ENCODE measurements at regions not wholly inside any gene's neighbourhood (a gene's known extent, or its start where the extent isn't known, plus 50 kb on each side); places are given as distances from the start of the nearest gene placed in this dataset.

DNA sequence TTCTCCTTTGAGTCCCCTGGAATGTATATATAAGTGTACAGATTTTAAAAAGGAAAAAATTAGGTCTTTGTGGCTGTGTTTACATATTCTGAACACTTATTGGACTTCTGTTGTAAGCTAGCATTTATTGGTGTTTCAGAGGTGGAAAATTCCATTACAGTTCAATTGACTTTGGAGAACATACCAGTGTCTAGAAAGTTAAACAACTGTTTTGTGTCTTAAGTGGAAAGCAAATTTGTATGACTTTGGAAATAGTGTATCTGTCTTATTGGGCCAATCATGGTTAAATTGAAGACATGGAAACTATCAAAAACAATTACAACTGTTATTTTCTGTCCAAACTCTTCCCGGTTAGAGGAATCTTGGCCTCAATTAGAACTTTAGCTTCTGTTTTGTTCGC is 265.0 kb upstream of the C2CD4B start:
- H3K27me3 Mint-ChIP-seq (ENCODE audit: low read depth) = peaks cover 2% of the 10 kb centered on the region
- no peaks in the 10 kb centered on the region for H3K36me3 Mint-ChIP-seq (ENCODE audit: low read depth)
- no peak overlapping the region for H3K4me3 Mint-ChIP-seq
- no peak for DNase-seq (ENCODE audit: low spot score)
- H3K4me1 Mint-ChIP-seq (ENCODE audit: low read depth) = no peaks in the 10 kb centered on the region
- H3K9me3 Mint-ChIP-seq = no peaks in the 10 kb centered on the region
- H3K27ac Mint-ChIP-seq = no peak overlapping the region

DNA sequence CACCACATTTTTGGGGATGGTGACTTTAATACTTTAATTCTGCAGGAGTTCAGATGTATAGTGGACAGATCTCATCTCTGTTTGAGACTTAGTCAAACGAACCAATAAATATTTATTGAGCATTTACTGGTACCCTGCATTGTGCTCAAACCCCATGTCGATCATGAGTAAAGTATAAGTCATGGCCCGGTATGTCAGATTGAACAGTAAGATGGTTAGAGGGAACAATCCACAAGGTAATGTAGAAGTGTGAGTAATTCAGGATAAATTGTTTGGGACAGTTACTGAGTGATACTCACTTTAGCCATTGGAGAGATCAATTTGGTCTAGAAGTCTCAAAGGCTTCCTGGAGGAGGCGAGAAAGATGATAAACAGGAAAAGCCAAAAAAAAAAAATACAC is 265.5 kb upstream of the C2CD4B start:
- Mint-ChIP-seq H3K4me1 (ENCODE audit: low read depth) (no peaks in the 10 kb centered on the region), H3K27me3 (ENCODE audit: low read depth) (peaks cover 2% of the 10 kb centered on the region), H3K4me3 (no peak overlapping the region), H3K9me3 (no peaks in the 10 kb centered on the region), H3K27ac (no peak overlapping the region), H3K36me3 (ENCODE audit: low read depth) (no peaks in the 10 kb centered on the region)
- DNase-seq (ENCODE audit: low spot score) = no peak

DNA sequence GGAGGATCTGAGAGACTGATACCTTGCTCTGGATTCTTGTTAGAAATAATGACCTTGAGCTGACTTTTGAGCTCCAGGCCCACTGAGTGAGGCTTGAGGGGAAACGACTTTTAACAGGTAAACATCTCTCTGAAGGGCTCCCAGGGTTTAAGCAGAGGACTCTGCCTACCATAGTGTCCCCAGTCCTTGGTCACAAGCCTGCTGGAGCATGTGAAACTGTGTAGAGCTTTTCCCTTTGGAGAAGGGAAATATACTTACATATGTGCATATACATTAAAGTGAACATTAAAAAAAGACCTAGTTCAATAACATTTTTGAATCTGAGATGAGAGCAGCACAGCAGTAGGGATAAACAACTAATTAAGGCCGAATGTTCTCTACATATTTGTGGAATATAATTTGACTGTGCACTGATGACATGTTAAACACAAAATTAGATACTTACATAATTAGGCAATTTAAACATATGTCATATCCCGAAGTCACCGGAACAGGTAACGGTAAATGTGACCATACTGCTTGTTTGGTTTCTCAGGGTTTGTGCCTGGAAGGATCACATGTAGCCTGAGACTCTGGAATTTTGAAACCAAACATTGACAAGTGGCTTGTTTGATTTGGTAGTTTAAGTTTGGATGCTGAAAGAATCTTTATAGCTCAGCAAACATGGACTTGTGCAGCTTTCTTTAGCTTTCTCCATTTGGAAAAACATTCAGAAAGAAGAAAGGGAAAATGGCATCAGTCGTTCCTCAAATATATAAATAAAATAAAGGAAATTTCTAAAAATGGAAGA is 266.1 kb upstream of the C2CD4B start:
- Mint-ChIP-seq H3K27me3 (ENCODE audit: low read depth) (peaks cover 2% of the 10 kb centered on the region), H3K9me3 (no peaks in the 10 kb centered on the region), H3K4me1 (ENCODE audit: low read depth) (no peaks in the 10 kb centered on the region), H3K27ac (no peak overlapping the region), H3K4me3 (no peak overlapping the region), H3K36me3 (ENCODE audit: low read depth) (no peaks in the 10 kb centered on the region)
- DNase-seq (ENCODE audit: low spot score) = no peak

DNA sequence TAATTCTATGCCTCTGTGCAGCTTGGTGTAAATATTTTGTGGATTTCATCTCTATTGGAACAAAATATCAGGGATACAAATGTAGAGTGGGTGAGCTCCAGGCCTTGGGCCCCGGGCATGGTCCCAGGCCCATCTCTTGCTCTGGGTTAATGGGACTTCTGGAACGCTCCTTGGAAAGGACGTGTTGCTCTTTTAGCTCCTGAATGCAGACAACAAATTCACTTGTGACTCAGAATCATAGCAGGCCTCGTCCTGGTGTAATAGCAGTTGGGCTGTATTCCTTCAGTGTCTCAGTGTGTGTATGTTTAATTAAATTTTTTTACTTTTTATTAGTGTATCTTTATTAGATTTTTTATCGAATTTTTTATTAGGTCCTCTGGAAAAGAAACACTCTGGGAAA is 266.7 kb upstream of the C2CD4B start:
- no peak for DNase-seq (ENCODE audit: low spot score)

DNA sequence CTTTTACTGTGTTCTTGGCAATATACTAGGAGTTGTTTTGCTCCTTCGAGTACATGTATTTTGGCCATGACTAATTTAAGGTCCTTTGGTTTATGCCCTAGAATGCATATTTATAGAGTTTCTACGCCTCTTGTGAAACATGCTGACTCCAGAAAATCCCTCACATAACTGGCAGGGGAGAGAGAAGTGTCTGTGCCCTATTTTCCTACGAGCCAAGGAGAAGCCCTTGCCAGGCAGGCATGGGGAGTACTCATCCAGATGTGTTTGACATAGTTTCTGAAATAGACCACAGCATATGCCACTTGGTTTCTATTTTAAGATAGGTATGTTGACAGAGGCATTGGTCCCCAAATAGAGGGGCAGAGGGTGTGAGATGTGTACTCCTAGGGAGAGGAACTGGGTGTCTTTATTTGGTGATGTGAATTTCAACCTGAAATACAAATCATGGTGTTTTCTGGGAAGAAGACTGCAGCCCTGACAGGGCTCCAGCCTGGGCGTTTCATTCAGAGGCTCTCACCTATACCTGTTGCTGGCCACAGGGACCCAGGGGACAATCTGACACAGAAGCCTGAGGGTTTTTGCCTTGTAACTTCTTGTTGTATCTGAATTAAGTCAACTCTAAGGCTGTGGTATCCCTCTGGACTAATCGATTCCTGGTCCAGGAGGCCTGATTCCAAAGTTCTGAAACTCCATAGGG is 267.8 kb upstream of the C2CD4B start:
- H3K27ac Mint-ChIP-seq = no peak overlapping the region
- DNase-seq (ENCODE audit: low spot score) = no peak
- peaks cover 2% of the 10 kb centered on the region for H3K27me3 Mint-ChIP-seq (ENCODE audit: low read depth)
- H3K4me3 Mint-ChIP-seq = no peak overlapping the region
- H3K9me3 Mint-ChIP-seq = no peaks in the 10 kb centered on the region
- H3K36me3 Mint-ChIP-seq (ENCODE audit: low read depth) = no peaks in the 10 kb centered on the region
- H3K4me1 Mint-ChIP-seq (ENCODE audit: low read depth) = no peaks in the 10 kb centered on the region

More for the DNA sequence above, 266.7 kb upstream of the C2CD4B start:
- no peaks in the 10 kb centered on the region for H3K4me1 Mint-ChIP-seq (ENCODE audit: low read depth)
- H3K27ac Mint-ChIP-seq = no peak overlapping the region
- no peaks in the 10 kb centered on the region for H3K36me3 Mint-ChIP-seq (ENCODE audit: low read depth)
- peaks cover 2% of the 10 kb centered on the region for H3K27me3 Mint-ChIP-seq (ENCODE audit: low read depth)
- no peaks in the 10 kb centered on the region for H3K9me3 Mint-ChIP-seq
- no peak overlapping the region for H3K4me3 Mint-ChIP-seq

DNA sequence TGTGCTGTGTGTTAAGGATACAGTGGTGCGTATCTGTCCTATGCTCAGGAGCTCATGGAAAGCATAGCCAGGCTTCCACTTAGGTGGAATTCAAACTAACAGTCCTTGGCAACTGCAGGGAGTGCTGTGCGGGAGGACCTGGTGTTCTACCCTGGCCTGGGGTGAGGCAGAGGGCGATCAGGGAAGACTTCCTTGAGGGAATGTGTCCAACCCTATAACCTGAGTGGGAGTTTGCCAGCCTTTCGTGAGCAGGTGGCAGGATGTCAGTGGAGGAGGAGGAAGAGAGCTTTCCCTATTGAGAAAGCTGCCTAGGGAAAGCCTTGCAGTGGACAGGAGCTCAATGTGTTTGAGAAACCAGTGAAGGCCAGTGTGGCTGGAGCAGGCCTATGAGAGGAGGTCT is 271.1 kb upstream of the C2CD4B start:
- no peaks in the 10 kb centered on the region for H3K27me3 Mint-ChIP-seq (ENCODE audit: low read depth)
- H3K9me3 Mint-ChIP-seq = no peaks in the 10 kb centered on the region
- no peak for DNase-seq (ENCODE audit: low spot score)
- H3K36me3 Mint-ChIP-seq (ENCODE audit: low read depth) = no peaks in the 10 kb centered on the region
- H3K4me3 Mint-ChIP-seq = no peak overlapping the region
- no peak overlapping the region for H3K27ac Mint-ChIP-seq
- H3K4me1 Mint-ChIP-seq (ENCODE audit: low read depth) = no peaks in the 10 kb centered on the region

DNA sequence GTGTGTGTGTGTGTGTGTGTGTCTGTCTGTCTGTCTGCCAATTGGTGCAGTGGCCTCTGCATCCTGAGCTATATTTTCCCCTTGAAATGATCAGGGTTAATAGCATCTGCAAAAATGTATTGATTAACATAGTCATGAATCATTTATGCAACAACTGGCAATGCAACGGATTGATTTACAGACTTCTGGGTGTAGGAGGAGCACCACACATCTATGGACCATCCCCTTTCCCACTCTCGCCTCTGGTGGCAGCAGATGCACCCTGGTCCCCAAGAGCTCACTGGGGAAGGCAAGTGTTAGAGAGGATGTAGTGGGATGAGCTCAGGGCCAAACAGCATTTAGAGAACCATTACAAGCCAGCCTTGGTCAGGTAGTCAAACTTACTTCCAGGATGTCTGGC is 272.7 kb upstream of the C2CD4B start:
- Mint-ChIP-seq H3K27me3 (ENCODE audit: low read depth) (no peaks in the 10 kb centered on the region), H3K9me3 (no peaks in the 10 kb centered on the region), H3K4me3 (no peak overlapping the region), H3K27ac (no peak overlapping the region), H3K36me3 (ENCODE audit: low read depth) (no peaks in the 10 kb centered on the region), H3K4me1 (ENCODE audit: low read depth) (no peaks in the 10 kb centered on the region)
- DNase-seq (ENCODE audit: low spot score) = no peak

DNA sequence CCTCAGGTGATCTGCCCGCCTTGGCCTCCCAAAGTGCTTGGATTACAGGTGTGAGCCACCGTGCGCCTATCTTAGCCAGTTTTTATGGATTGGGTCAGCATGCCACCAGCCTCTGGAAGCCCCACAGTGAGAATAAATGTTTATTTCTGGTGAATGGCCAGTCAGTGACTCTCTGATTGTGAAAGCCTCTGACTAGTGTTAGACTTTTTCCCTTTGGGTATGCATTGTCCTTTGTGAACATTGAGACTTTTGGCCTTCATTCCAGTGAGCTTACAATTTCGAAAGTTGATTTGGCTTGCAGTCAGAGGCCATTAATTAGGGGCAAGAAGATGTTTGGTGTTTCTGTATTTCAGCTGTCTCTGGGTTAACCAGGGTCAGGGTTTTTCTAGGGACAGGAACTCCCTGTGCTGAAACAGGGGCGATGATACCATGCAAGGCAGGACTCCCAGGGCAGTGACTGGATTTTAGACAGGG is 274.5 kb upstream of the C2CD4B start:
- Mint-ChIP-seq H3K9me3 (no peaks in the 10 kb centered on the region), H3K4me1 (ENCODE audit: low read depth) (no peaks in the 10 kb centered on the region), H3K36me3 (ENCODE audit: low read depth) (no peaks in the 10 kb centered on the region), H3K4me3 (no peak overlapping the region), H3K27ac (no peak overlapping the region), H3K27me3 (ENCODE audit: low read depth) (no peaks in the 10 kb centered on the region)
- DNase-seq (ENCODE audit: low spot score) = no peak

DNA sequence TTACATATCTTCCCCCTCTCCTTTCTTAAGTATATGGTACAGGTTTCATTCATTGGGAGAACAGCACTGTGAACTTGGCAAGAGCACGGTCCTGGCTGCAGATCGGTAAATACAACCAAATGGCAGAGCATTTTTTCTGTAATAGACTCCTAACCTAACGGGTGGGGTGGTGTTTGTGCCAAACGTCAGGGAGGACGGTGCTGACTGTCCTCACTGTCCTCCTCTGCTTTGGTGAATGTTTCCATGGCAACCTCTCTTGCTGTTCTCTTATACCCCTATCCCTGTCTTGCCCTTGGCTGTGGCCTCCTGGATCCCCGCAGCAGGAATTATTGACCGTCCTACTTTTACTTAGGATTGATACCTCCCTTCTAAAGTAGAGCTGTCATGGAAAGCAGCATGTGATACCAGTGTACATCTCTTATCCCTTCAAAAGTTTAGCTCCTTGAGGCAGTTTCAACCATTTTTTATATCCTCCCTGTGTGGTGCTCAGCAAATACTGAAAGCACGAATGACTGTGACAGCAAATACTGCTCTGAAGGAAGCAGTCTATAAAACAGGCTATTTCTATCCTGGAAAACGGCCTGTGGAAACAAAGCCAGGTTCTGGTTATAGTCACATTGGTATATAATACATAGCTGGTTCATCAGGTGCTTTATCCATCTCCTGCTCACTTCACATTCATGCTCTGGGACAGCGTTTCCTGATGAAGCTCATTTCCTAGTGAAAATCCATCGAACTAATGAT is 275.4 kb upstream of the C2CD4B start:
- Mint-ChIP-seq H3K4me3 (no peak overlapping the region), H3K27ac (no peak overlapping the region), H3K9me3 (no peaks in the 10 kb centered on the region), H3K36me3 (ENCODE audit: low read depth) (no peaks in the 10 kb centered on the region), H3K4me1 (ENCODE audit: low read depth) (no peaks in the 10 kb centered on the region), H3K27me3 (ENCODE audit: low read depth) (no peaks in the 10 kb centered on the region)
- no peak for DNase-seq (ENCODE audit: low spot score)

DNA sequence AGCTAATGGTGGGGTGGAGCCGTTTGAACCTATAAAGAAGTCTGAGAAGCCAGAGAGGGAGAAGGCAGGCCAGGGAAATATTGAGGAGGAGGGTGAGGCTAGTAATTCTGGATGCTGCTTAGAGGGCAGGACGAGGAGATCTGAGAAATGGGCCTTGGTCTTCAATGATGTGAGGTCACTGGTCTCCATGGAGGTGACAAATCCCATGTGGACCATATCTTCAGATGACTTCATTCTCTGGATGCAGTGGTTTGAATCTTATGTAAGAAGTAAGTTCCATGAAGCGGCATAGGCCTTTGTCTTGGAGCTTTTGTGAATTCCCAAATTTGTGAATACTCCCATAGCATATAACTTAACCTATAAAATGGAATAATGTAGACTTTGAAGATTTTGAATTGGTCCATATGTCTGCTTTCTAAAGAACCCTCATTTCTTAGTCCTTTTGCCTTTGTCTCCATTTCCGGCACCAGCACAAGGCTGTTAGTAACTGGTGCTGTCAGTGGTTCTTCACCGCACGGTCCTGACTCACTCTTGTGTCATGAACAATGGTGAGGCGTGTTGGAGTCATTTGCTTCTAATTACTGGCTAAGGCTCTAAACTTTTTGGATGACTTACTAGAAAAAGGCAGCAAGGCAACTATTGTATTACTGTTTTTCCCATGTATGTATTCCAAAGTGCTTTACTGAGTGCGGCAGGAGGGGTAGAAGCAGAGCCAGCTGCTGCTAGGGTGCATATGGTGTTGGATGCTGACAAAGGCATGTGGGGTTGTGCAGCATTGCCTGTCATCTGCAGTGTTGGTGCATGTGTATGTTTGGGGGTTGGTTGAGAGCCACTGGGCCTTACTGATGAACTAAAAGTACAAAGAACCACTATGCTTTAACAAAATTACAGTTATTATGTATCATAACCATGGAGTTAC is 279.3 kb upstream of the C2CD4B start:
- Mint-ChIP-seq H3K4me3 (no peak overlapping the region), H3K27me3 (ENCODE audit: low read depth) (no peaks in the 10 kb centered on the region), H3K36me3 (ENCODE audit: low read depth) (no peaks in the 10 kb centered on the region), H3K27ac (no peak overlapping the region), H3K4me1 (ENCODE audit: low read depth) (no peaks in the 10 kb centered on the region), H3K9me3 (no peaks in the 10 kb centered on the region)
- DNase-seq (ENCODE audit: low spot score) = no peak

DNA sequence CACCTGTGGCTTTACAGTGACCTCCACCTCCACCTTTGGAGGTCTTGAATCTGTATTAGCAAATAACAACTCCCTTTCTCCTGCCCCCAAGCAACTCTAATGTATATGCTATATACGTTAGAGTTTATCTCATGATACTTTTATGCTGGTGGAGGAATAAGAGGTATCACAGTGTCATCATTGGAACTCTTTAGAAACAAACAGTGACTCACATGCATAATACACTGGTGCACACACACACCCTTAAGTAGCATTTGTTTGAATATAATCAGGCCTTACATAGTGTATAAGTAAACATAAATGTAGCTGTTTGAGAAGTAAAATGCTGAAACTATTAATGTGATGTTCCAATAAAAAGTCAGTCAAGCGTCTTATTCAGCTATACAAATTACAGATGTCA is 280.2 kb upstream of the C2CD4B start:
- no peaks in the 10 kb centered on the region for H3K36me3 Mint-ChIP-seq (ENCODE audit: low read depth)
- H3K4me3 Mint-ChIP-seq = no peak overlapping the region
- no peak overlapping the region for H3K27ac Mint-ChIP-seq
- no peak for DNase-seq (ENCODE audit: low spot score)
- H3K4me1 Mint-ChIP-seq (ENCODE audit: low read depth) = no peaks in the 10 kb centered on the region
- H3K9me3 Mint-ChIP-seq = no peaks in the 10 kb centered on the region
- no peaks in the 10 kb centered on the region for H3K27me3 Mint-ChIP-seq (ENCODE audit: low read depth)

DNA sequence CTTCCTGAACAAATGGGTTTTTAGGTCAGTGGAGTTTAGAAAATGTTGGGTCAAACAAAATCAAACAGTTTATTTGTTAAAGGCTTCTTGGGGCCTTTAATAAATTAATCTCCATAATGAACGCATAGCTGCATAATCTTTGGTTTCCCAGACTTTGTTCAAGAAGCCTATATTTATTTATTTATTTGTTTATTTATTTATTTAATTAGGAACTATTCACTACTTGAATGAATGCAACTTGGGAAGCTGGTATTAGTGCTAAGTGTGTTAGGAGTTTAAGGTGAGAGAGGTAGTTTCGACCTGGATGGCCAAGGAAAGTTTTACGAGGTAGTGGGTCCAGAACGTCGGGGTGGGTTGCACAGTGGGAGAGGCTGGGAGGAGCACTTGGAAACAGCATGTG is 281.9 kb upstream of the C2CD4B start:
- no peak for DNase-seq (ENCODE audit: low spot score)
- H3K36me3 Mint-ChIP-seq (ENCODE audit: low read depth) = no peaks in the 10 kb centered on the region
- H3K27me3 Mint-ChIP-seq (ENCODE audit: low read depth) = no peaks in the 10 kb centered on the region
- H3K4me3 Mint-ChIP-seq = no peak overlapping the region
- H3K9me3 Mint-ChIP-seq = no peaks in the 10 kb centered on the region
- H3K27ac Mint-ChIP-seq = no peak overlapping the region
- no peaks in the 10 kb centered on the region for H3K4me1 Mint-ChIP-seq (ENCODE audit: low read depth)

DNA sequence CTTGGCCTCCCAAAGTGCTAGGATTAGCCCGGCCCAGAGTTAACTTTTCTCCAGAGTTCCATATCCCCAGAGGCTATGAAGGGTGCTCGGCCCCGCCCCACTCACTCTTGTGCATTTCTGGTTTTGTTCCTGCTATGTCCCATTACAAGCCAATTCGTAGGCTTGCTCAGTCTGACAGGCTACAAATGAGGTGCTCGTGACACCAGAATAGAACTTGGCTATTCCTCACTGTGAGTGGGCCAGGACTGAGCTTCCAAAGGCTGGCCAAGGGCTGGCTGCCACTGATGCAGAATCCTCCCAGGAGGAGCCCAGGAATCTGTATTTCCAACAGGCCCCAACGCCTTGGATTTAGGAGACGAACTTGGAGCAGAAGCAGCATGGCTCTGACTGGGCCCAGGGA is 282.7 kb upstream of the C2CD4B start:
- Mint-ChIP-seq H3K4me3 (no peak overlapping the region), H3K36me3 (ENCODE audit: low read depth) (no peaks in the 10 kb centered on the region), H3K27me3 (ENCODE audit: low read depth) (no peaks in the 10 kb centered on the region), H3K9me3 (no peaks in the 10 kb centered on the region), H3K27ac (no peak overlapping the region), H3K4me1 (ENCODE audit: low read depth) (no peaks in the 10 kb centered on the region)
- no peak for DNase-seq (ENCODE audit: low spot score)
